HFF-Myc (cell line): ENCODE measurements at regions not wholly inside any gene's neighbourhood (a gene's known extent, or its start where the extent isn't known, plus 50 kb on each side); places are given as distances from the start of the nearest gene placed in this dataset.

Experiments
- DNase-seq: peaks from one replicate; pipeline ENCODE4 v3.0.0-alpha.2; 2011; ENCODE audit warnings: low read depth; ENCODE audit errors: extremely low read depth
- H3K4me3 ChIP-seq: replicated peaks from 2 replicates; pipeline ENCODE4 v1.5.1; 2011; ENCODE audit warnings: low read depth, mild to moderate bottlenecking, control low read depth, low read length
- TF ChIP-seq, protein P1 (sequence below): IDR thresholded peaks from 2 replicates; pipeline ENCODE4 v1.5.1; 2012; ENCODE audit warnings: mild to moderate bottlenecking, low read depth, low read length, control low read depth; ENCODE audit errors: missing control alignments

DNA sequence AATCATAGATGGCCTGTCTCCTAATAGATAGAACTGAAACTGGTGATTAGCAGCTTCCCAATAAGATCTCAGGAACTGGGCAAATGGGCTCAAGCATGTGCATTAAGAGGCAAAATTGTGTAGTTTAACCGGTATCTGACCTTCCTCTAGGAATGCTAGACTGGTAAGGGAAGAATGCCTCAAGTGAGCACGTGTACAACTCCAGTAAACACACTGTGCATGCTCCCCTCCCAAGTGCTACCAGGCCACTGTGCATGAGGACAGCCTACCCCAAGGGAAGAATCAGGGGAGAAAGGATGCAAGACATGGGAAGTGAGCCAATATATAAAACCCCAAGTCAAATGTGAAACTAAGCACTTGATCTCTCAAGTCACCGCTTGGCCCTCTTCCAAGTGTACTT is 1157.4 kb upstream of the CDH18 start:
- TF ChIP-seq, protein P1, sequence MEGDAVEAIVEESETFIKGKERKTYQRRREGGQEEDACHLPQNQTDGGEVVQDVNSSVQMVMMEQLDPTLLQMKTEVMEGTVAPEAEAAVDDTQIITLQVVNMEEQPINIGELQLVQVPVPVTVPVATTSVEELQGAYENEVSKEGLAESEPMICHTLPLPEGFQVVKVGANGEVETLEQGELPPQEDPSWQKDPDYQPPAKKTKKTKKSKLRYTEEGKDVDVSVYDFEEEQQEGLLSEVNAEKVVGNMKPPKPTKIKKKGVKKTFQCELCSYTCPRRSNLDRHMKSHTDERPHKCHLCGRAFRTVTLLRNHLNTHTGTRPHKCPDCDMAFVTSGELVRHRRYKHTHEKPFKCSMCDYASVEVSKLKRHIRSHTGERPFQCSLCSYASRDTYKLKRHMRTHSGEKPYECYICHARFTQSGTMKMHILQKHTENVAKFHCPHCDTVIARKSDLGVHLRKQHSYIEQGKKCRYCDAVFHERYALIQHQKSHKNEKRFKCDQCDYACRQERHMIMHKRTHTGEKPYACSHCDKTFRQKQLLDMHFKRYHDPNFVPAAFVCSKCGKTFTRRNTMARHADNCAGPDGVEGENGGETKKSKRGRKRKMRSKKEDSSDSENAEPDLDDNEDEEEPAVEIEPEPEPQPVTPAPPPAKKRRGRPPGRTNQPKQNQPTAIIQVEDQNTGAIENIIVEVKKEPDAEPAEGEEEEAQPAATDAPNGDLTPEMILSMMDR, result no peak
- no peak for DNase-seq
- H3K4me3 ChIP-seq, result no peak overlapping the region

DNA sequence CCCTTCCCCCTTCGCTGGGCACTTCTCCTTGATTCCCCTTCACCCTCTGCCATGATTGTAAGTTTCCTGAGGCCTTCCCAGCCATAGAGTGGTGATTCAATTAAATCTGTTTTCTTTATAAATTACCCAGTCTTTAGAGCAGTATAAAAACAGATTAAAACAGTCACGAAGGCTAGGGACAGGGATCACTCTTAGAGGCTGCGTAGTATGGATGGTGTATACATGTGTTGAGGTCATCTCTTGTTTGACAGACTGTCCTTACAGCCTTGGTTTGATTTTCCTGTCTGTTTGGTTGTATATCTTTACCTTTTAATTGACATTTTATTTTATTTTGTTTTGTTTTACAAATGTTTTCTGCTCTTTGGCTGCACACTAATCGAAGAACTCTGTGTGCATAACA is 1155.7 kb upstream of the CDH18 start:
- TF ChIP-seq, protein P1, result no peak
- no peak overlapping the region for H3K4me3 ChIP-seq
- DNase-seq, result no peak

DNA sequence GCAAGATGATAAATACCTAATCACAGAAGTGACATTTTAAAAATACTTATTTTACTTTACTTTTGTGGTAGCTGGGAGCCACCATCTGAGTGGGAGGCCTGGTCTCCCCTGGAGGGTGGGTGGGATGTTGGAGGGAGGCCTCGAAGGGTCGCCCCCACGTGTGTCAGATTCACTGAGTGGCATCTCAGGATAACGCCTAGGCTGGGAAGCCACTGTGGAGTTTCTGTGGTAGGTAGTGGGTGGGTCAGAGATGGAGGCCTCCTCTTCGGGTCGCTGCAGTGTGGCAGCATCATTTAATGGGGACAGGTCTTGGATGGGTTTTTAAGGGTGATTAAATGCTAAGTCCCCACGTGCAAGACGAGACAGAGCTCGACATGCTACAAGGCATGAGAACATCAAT is 1154.8 kb upstream of the CDH18 start:
- H3K4me3 ChIP-seq, result no peak overlapping the region
- DNase-seq, result no peak
- TF ChIP-seq, protein P1, result no peak

DNA sequence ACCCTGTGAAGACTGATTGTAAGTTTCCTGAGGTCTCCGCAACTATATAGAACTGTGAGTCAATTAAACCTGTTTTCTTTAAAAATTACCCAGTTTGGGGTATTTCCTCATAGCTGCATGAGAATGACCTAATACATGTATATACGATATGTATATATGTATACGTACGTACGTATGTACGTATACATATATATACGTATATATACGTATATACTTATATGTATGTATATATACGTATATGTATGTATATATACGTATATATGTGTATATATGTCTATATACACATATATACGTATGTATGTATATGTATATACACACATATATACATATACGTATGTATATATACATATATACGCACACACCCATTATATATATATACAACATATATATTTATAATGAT is 1153.0 kb upstream of the CDH18 start:
- no peak for DNase-seq
- H3K4me3 ChIP-seq, result no peak overlapping the region
- TF ChIP-seq, protein P1, result no peak

DNA sequence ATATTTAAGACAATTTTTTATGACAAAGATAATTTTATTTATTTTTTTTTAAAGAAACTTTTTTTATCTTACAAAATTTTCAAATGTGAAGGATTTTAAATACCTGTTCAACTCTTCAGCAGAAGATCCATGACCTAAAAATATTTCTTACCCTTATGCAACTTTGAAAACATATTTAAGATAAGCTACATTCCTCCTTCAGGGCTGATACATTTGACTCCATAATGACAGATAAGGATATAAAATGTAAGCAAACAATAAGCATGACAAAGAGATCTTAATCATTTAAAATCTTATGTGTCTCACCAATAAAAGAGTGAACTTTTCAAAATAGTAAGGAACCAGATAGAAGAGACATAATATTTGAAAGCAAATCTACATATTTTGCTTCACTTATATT is 1138.2 kb upstream of the CDH18 start:
- TF ChIP-seq, protein P1, result no peak
- H3K4me3 ChIP-seq, result no peak overlapping the region
- no peak for DNase-seq

DNA sequence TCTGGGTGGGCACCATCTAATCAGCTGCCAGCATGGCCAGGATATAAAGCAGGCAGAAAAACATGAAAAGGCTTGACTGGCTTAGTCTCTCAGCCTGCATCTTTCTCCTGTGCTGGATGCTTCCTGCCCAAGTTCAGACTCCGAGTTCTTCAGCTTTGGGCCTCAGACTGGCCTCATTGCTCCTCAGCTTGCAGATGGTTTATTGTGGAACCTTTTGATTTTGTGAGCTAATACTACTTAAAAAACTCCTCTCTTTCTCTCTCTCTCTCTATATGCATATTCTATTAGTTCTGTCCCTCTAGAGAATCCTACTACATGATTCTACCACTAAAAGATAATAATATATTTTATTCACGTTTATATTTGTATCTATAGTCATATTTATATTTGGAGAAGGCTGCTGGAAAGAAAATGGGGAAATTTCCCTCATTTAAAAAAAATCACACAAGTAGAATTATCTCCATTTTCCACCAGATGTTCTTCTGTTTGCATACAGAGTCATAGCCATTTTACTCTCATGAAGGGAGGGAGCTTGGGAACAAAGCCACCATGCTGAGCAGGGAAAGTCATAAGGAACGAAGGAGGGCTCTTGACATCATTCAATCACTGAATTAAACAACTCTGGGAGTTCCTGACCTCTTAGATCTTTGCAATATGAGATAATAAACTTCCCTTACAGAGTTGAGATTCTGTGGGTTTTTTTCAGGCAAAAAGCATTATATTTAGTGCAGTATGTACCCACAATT is 1137.4 kb upstream of the CDH18 start:
- DNase-seq, result no peak
- TF ChIP-seq, protein P1, result no peak
- H3K4me3 ChIP-seq, result no peak overlapping the region

DNA sequence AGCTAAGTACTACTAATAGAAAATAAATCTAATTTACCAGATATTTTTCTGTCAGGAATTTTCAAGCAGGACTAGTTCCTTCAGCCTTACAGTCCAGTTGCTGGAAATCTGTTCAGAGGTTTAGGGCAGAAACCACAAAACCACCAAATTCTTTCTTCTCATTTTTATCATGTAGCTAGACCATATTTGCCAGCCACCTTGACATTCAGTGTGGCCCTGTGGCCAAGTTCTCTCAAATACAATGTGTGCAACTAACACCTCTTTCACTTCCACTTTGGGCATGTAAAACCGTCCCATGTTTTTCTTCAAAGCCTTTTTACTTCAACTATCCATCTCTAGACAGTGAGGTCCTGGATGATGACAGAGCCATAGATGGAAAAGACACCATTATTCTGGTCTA is 1133.2 kb upstream of the CDH18 start:
- H3K4me3 ChIP-seq, result no peak overlapping the region
- no peak for DNase-seq
- TF ChIP-seq, protein P1, result no peak
